ENCODE measurements at regions not wholly inside any gene's neighbourhood (a gene's known extent, or its start where the extent isn't known, plus 50 kb on each side); places are given as distances from the start of the nearest gene placed in this dataset.

DNA sequence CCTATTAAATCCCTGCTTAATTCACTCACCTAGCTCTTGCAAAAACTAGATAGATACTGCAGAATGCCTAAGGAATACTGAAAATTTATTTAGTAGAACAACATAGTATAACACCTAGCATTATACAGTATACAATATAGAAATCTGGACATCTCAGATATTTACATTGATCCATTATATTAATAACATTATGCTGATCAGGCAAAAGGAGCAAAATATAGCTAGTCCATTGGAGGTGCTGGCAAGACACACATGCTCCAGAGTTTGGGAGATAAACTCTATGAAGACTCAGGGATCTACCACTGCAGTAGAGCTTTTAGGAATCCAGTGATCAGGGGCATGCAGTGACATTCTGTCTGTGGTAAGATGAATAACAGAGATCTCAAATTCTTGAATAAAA, 357.6 kb downstream of the TBC1D4 start:
- no peak for DNase-seq

GRCh38 chr13:75123428-75123827, 358.5 kb downstream of the TBC1D4 start:
- DNase-seq, result no peak

GRCh38 chr13:75120085-75120484, 361.9 kb downstream of the TBC1D4 start:
- DNase-seq, result no peak

DNA sequence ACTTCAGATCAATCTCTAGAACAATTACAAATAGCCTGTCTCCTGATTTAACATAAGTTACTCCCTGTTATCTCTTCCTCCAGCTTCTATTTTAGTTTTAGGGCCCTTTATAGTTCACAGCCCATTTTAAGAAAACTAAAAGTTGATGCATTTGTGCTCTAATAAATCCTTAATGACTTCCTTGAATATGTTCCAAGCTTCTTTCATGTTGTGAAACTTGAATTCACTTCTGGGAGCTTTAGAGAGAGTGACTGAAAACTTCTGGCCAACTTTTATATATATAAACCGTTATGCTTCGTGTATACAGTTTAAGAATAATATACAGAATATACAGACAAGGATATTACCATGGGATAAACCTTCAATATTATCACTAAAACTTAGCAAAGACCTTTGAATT, 366.8 kb downstream of the TBC1D4 start:
- DNase-seq, result no peak

- no peak for DNase-seq
These were observed 378.0 kb downstream of the TBC1D4 start for GRCh38 chr13:75103976-75104375.

DNA sequence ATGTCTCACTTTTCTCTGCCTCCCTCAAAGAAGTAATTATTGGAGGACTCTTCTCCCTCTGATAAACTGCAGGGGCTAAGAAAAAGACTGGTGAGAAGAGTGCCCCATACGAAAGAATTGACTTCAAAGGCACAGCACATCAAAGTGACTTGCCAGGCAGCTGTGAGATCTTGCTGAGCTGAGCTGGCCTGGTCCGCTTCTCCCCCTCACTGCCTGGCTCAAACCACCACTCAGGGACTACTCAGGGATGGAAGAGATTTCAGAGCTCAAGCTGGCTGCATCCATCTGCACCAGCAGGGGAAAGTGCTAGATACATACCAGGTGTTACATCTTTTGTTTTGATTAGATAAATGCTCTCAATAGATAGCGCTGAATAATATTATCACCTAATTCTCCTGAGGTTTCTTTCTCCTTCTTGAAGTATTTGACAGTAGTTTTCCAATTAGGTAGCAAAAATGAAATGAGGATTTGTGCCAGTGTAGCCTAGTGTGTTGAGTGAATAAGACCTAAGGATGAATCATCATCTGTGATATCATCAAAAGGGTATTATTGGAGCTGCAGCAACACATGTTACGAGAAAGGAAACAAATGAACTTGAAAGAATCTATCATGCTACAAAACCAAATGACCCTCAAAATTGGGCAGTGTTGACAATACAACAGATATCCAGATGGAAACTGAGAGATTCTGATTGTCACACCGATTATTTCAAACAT, 379.8 kb downstream of the TBC1D4 start:
- DNase-seq, result no peak

DNA sequence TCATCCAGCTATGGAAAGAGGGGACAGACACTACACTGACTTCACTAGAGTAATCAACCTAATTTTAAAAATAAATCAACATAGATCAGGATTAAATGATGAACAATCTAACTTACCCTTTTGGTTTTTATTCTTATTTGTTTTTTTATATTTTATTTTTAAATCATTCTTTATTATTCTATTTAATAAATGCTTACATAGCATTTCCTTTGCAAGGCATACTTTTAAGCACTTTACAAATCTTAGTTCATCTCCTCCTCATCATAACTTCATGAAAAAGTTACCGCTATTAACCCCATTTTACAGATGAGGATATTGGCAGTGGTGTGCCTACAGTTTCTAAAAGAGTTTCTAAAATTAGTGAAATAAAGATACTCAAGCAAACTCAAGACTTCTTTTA, 380.6 kb downstream of the TBC1D4 start:
- DNase-seq, result no peak

DNA sequence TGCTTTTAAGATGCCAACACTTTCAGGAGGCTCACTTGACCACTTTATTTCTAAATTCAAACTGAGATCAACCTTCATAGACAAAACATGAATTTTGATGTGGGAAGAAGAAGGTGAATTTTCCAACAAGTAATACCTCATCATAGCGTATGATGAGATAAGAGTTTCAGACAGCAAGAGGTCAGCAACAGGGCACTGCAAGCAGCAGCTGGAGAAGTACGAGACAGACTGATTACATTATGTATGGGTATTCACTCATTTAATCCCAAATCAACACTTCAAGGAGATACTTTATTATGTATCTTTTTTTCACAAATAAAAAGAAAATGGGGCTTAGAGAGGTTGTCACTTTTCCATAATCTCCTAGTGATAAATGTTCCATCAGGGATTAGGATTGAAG, 389.8 kb downstream of the TBC1D4 start:
- no peak for DNase-seq

- DNase-seq, result no peak
These were observed 390.3 kb downstream of the TBC1D4 start for GRCh38 chr13:75091718-75092117.

DNA sequence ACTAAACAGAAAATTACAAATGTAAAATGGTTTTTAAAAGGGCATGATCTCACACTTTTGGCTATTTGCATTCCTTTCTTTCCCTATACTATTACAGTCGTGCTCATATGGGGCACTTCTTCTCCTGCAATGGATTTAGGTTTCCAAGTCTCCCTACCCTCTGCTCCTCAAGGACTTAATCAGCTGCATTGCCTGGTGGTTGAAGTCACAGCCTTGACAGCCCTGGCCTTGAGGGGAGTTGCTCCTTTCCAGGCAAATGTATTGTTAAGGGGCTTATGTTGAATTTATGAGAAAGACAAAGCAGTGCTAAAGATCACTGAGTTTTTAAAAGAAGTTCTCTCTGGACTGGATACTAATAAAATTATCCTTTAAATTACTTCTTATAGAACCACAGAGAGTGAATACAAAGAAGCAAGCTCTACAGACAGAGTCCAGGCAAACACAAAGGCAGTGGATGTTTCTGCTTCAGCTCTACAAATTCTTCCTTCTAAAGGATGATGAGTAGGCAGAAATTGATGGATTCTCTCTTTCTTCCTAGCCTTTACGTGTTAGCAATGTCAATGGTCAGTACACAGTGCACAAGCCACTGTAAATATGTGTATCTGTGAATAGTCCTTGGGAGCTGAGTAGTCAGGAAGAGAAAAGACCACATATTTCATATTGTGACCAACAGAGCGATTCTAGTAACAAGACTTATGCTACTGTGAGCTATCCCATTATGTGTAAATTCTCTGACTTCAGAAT, 390.9 kb downstream of the TBC1D4 start:
- DNase-seq, result no peak

DNA sequence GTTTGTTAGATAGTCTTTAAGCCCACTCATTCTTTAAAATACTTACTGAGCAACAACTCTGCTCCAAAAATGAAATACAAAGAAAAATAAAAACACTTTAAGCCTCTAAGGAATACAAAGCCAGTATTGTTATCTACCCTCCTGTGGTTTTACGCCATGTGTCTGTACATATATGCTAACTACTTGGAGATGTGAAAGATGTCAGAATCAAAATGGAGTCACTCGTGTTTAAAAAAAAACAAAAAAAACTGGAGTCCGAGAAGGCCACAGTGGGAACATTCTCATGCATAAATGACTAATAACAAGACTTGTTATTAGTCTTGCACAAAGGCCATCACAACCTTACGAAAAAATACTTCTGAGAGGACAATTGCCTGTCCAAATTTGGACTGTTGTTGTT, 393.1 kb downstream of the TBC1D4 start:
- no peak for DNase-seq

DNA sequence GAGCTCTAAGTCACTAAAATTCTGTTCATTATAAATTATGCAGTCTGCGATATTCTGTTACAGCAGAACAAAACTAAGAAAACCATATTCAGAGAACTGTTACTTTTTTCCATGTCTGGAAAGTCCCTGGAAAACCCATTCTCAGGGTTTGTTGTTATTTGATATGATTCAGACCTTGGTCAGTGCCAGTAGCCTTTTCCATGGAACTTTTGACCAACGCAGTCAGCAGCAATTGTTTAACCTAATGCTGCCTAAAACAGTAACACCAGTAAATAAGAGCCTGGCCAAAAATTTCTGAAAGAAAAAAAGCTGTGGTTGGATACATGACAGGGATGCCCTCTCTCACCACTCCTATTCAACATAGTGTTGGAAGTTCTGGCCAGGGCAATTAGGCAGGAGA, 402.7 kb downstream of the TBC1D4 start:
- no peak for DNase-seq

- no peak for DNase-seq
These were observed 405.5 kb downstream of the TBC1D4 start for GRCh38 chr13:75076476-75076875.

- DNase-seq, result no peak
These were observed 408.2 kb downstream of the TBC1D4 start for GRCh38 chr13:75073786-75074185.

DNA sequence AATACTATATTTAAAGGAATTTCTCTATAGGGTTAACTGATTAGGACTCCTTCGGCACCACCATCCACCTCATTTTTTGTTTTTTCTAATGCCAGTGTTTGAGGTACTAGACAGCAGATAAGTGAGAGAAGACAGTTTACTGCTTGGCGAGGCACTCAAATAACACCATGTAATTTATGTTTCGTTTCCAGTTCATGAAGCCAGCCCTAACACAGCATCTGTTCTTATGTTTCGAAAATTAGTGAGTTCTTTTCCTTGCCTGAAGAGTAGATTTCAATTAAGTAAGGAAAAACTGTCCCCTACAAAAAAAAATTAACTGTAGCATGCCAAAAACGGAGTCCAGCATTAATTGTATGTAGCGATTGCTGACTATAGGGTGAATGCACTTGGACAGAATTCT, 409.1 kb downstream of the TBC1D4 start:
- DNase-seq, result no peak

DNA sequence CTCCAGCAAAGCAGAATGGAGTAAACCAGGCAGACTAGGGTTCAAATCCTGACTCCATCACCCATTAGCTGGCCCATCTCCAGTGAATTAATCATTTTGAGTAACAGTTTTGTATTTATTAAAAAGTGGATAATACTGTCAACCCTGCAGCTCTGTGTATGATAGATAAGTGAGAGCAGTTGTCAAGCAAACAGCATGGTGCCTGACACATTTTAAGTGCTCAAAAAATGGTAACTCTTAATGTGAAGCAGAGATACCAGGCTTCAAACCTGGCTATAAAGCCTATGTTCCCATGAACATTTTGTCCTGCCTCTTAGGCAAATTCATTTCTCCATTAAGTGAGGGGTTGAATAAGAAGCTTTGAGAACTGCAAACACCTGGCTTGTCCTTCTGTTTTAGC, 409.6 kb downstream of the TBC1D4 start:
- no peak for DNase-seq

GRCh38 chr13:75071796-75072195, 410.2 kb downstream of the TBC1D4 start:
- no peak for DNase-seq

- DNase-seq, result no peak
These were observed 410.6 kb downstream of the TBC1D4 start for GRCh38 chr13:75071395-75071794.

DNA sequence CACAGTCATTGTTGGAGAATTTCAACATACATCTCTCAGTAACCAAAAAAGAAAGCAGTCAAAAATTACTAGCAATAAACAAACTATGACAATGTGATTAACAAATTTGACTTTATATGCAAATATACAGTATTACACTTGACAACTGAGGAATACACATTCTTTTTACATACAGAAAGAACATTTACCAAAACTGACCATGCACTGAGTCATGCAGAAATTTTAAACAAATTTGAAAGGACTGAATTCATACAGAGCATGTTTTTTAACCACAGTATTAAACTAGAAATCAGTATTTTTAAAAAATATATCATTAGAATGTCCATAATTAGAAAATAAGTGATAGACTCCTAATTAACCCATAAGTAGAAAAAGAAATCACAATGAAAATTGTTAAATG, 420.1 kb downstream of the TBC1D4 start:
- no peak for DNase-seq

- no peak for DNase-seq
These were observed 426.7 kb downstream of the TBC1D4 start for GRCh38 chr13:75055296-75055695.

- no peak for DNase-seq
These were observed 429.4 kb downstream of the TBC1D4 start for GRCh38 chr13:75052616-75053015.

DNA sequence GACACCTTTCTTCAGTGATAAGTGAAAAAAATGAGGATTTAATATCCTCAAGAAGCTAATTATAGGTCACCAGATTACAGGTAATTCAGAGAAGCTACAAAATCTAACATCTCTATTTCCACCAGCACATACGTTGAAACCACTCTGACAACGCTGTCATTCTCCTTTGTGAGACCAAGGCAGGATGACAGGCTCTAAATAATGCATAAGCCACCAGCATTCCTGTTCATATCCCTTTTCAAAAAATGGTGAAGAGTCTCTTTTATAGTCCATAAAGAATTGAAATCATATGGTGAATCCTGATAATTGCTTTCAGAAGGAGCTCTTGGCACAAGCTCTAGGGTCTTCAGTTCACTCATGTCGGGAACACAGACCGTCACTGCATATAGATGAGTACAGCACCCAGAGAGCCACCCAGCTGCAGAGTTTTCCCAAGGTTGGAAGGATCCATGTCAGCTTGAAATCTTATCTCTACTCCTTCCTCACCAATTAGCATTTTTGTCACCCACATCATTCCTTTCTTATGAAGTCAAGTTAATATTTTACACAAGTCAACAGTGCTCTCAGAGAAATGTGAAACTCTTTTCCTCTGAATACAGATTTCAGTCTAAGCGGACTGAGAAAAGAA, 431.4 kb downstream of the TBC1D4 start:
- no peak for DNase-seq

DNA sequence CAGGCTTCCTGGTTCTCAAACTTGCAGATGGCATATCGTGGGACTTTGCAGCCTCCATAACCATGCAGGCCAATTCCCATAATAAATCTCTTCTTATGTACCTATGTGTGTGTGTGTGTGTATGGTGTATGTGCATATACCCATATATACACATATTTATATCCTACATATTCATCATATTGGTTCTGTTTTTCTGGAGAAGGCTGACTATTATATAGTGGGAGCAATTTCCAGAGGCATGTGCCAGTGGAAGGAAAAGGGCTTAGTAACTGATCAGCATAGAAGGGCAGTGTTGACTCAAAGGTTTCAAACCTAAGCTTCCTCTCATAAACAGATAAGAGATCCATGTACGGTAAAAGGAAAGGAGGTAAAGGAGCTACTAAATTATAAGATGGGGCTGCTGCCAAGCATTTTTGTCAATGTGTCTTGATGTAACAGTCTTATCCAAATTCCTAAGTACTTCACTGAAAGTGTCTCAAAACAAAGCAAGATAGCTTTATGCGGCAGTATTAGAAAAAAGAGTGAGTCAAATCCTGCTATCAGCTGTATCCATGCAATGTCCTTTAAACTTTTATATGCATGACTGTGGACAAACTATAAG, 432.1 kb downstream of the TBC1D4 start:
- DNase-seq, result no peak

DNA sequence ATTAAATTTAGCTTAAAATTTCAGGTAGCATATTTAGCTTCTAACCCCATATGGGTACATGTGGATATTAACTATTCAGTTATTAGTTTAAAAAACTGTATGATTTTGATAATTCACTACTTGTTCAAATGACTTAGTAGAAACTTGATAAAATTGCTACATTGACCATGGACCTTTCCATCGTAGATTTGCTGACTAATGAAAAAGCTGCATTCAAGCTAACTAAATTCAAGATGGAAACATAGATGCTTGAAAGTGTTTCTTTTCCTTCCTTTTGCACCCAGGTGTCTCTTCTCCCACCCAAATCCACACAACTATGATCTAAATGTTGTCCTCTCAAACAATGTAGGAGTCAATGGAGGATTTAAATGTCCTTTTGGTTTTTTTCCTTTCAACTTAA, 439.2 kb downstream of the TBC1D4 start:
- no peak for DNase-seq

Measured in NCI-H1436 (cell line).